HUES64 (cell line): ENCODE measurements at regions not wholly inside any gene's neighbourhood (a gene's known extent, or its start where the extent isn't known, plus 50 kb on each side); places are given as distances from the start of the nearest gene placed in this dataset.

ENCODE experiments used
- H3K27ac ChIP-seq: 2 replicates; pipeline ENCODE4 v1.7.0; 2013; ENCODE audit warnings: low read depth, low read length, inconsistent platforms
- H3K27me3 ChIP-seq: 2 replicates; pipeline ENCODE4 v1.6.1; 2013; ENCODE audit warnings: mild to moderate bottlenecking, low read length; ENCODE audit not compliant: insufficient read depth
- H3K36me3 ChIP-seq: 2 replicates; pipeline ENCODE4 v1.6.1; 2013; ENCODE audit warnings: mild to moderate bottlenecking, low read length; ENCODE audit not compliant: insufficient read depth
- H3K4me1 ChIP-seq: 2 replicates; pipeline ENCODE4 v1.6.1; 2013; ENCODE audit warnings: mild to moderate bottlenecking, low read length, moderate library complexity; ENCODE audit not compliant: insufficient read depth
- H3K4me3 ChIP-seq: 2 replicates; pipeline ENCODE4 v1.5.1; 2013; ENCODE audit warnings: mild to moderate bottlenecking, low read length, moderate library complexity
- H3K9ac ChIP-seq: 2 replicates; pipeline ENCODE4 v1.6.1; 2013; ENCODE audit warnings: mild to moderate bottlenecking, low read depth, low read length
- H3K9me3 ChIP-seq: 2 replicates; pipeline ENCODE4 v1.6.1; 2013; ENCODE audit warnings: low read depth, low read length; ENCODE audit not compliant: insufficient read depth
- WGBS: fragments of 150-250, 120-280 bp; methylation state at CpG from one replicate; pipeline ENCODE4 v1.1.7; 2013; ENCODE audit warnings: missing lambda C conversion rate; 5-methylcytosine and 5-hydroxymethylcytosine counted together

GRCh38 chr11:81655351-81655750 is 1078.3 kb downstream of the FAM181B start:
- Histone ChIP-seq H3K4me3 (no peak overlapping the region), H3K9me3 (no peaks in the 10 kb centered on the region), H3K27me3 (peaks cover 6% of the 10 kb centered on the region), H3K4me1 (no peaks in the 10 kb centered on the region), H3K9ac (no peak overlapping the region), H3K36me3 (no peaks in the 10 kb centered on the region), H3K27ac (no peak overlapping the region)

- Histone ChIP-seq H3K36me3 (no peaks in the 10 kb centered on the region), H3K9ac (no peak overlapping the region), H3K4me3 (peak overlapping the region; percentile 28; the same call in 1 of the 2 replicates), H3K27me3 (peaks cover 66% of the 10 kb centered on the region), H3K27ac (no peak overlapping the region), H3K9me3 (no peaks in the 10 kb centered on the region), H3K4me1 (peaks cover 16% of the 10 kb centered on the region)
- 12% methylated on average over 2 of the region's 3 CpGs for WGBS
Measured at GRCh38 chr11:81647374-81647773, 1086.3 kb downstream of the FAM181B start.

GRCh38 chr11:81644239-81644840 is 1089.3 kb downstream of the FAM181B start:
- H3K36me3 ChIP-seq: no peaks in the 10 kb centered on the region
- H3K9me3 ChIP-seq: 0 out of 2 replicates have a peak, but pooled peaks cover 2% of the 10 kb centered on the region
- no peak overlapping the region for H3K9ac ChIP-seq
- peaks cover 50% of the 10 kb centered on the region for H3K27me3 ChIP-seq
- H3K4me3 ChIP-seq: no peak overlapping the region
- no peak overlapping the region for H3K27ac ChIP-seq
- WGBS: no CpG with 5 or more reads among the region's 1 CpG
- peaks cover 16% of the 10 kb centered on the region for H3K4me1 ChIP-seq

DNA sequence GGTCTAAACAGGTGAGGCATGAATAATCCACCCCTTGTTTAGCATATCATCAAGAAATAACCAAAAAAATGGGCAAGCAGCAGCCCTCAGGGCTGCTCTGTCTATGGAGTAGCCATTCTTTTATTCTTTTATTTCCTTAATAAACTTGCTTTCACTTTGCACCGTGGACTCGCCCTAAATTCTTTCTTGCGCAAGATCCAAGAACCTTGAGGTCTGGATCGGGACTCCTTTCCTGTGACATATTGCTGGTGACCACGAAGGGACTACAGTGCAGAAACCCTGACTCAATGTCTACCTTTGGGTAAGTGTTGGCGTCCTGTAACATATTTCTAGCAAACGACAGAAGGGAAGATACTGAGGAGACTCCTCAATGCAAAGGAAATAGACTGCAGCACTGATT is 1099.2 kb downstream of the FAM181B start:
- H3K4me1 ChIP-seq: no peaks in the 10 kb centered on the region
- H3K9me3 ChIP-seq: 0 out of 2 replicates have a peak, but pooled peaks cover 10% of the 10 kb centered on the region
- H3K9ac ChIP-seq: no peak overlapping the region
- H3K27me3 ChIP-seq: peaks cover 40% of the 10 kb centered on the region
- H3K36me3 ChIP-seq: no peaks in the 10 kb centered on the region
- H3K4me3 ChIP-seq: no peak overlapping the region
- WGBS: 96% methylated on average over 7 of the region's 7 CpGs
- H3K27ac ChIP-seq: no peak overlapping the region

DNA sequence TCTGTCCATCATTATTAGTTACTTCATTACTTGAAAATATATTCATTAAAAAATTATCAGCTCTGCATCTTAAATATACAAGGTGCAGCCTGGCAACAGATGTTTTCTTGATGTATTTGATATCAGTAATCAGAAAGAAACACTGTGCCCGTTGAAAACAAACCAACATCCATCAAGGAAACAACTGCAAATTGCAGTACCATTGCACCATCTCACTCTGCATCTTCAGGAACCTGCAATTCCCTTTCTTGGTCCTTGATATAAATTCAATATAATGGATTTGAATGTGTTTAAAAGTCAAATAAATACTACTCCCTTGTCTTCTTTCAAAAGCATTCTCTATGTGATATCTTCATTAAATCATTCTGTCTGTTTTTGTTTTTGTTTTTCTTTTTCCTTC is 1131.2 kb downstream of the FAM181B start:
- no peak overlapping the region for H3K9ac ChIP-seq
- WGBS: 57% methylated on average over 1 of the region's 1 CpG
- no peaks in the 10 kb centered on the region for H3K4me1 ChIP-seq
- H3K27ac ChIP-seq: no peak overlapping the region
- no peaks in the 10 kb centered on the region for H3K36me3 ChIP-seq
- H3K9me3 ChIP-seq: no peaks in the 10 kb centered on the region
- no peak overlapping the region for H3K4me3 ChIP-seq
- no peaks in the 10 kb centered on the region for H3K27me3 ChIP-seq

DNA sequence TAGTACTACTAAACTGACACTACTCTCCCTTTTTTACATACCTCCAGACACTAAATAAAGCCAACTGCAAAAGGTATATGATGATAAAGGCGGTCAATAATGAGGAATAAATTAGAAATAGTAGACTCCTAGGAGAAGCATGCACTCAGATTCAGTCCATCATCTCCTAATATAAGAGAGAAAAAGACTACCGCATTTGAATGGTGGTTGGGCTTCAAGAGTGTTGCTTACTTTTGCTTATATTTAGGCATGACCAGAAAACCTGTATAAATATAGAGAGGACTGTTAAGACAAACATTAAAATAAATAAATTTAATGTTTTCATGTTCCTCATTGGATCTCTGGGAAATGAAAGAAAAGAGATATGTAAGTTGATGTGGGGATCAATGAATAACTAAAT is 1137.0 kb downstream of the FAM181B start:
- Histone ChIP-seq H3K4me1 (no peaks in the 10 kb centered on the region), H3K27me3 (no peaks in the 10 kb centered on the region), H3K27ac (no peak overlapping the region), H3K4me3 (no peak overlapping the region), H3K36me3 (no peaks in the 10 kb centered on the region), H3K9me3 (no peaks in the 10 kb centered on the region), H3K9ac (no peak overlapping the region)
- WGBS: no CpG with 5 or more reads among the region's 2 CpGs

DNA sequence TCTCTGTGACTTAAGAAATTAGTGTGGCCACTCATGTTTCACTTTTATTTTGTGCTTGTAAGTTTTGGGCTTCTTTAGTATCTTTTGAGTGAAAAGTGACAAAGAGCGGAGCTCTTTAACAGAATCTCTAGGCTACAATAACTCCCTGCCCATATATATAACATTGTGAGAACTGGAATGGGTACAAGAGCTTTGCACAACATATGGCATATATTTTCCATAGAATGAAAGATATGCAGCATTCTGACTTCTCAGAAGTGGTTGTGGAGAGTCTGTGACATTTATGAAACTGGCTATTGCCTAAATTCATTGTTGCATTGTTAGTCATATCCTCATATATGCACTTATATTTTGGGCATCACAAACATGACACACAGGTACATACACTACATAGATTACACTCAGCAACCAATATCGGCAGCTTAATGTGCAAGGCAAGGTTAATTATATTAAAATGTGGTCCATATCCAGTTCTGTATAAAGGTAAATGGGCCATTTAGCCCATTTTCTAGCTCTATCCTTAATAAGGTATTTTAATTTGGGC is 1148.2 kb downstream of the FAM181B start:
- no peaks in the 10 kb centered on the region for H3K36me3 ChIP-seq
- no peak overlapping the region for H3K9ac ChIP-seq
- no peak overlapping the region for H3K27ac ChIP-seq
- no peak overlapping the region for H3K4me3 ChIP-seq
- 100% methylated on average over 1 of the region's 2 CpGs for WGBS
- no peaks in the 10 kb centered on the region for H3K27me3 ChIP-seq
- no peaks in the 10 kb centered on the region for H3K4me1 ChIP-seq
- no peaks in the 10 kb centered on the region for H3K9me3 ChIP-seq

DNA sequence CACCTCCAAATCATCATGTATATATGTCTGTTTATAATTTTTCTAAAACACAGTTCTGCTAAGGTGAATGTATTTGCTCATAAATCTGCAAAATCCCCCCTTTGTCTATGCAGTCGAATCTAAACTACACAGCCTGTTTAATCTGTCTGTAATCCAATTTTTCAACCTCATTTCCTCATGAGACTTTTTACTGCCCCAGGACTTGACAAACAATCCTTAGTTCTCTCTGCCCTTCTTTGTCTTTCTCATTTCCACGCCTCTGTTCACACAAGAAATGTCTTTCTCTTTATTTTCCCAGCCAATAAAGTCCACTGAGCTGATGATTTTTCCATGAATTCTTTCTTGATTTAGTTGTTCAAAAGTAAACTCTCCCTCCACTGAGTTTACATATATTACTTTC is 1154.3 kb downstream of the FAM181B start:
- Histone ChIP-seq H3K27ac (no peak overlapping the region), H3K4me1 (no peaks in the 10 kb centered on the region), H3K9ac (no peak overlapping the region), H3K9me3 (no peaks in the 10 kb centered on the region), H3K36me3 (no peaks in the 10 kb centered on the region), H3K27me3 (no peaks in the 10 kb centered on the region), H3K4me3 (no peak overlapping the region)
- 89% methylated on average over 2 of the region's 2 CpGs for WGBS

- H3K4me3 ChIP-seq: no peak overlapping the region
- WGBS: 74% methylated on average over 3 of the region's 4 CpGs
- no peaks in the 10 kb centered on the region for H3K9me3 ChIP-seq
- no peaks in the 10 kb centered on the region for H3K36me3 ChIP-seq
- H3K27ac ChIP-seq: no peak overlapping the region
- no peaks in the 10 kb centered on the region for H3K27me3 ChIP-seq
- no peaks in the 10 kb centered on the region for H3K4me1 ChIP-seq
- H3K9ac ChIP-seq: no peak overlapping the region
Measured at GRCh38 chr11:81578571-81578970, 1155.1 kb downstream of the FAM181B start.

- H3K9me3 ChIP-seq: no peaks in the 10 kb centered on the region
- H3K9ac ChIP-seq: no peak overlapping the region
- no peaks in the 10 kb centered on the region for H3K4me1 ChIP-seq
- no peaks in the 10 kb centered on the region for H3K36me3 ChIP-seq
- 100% methylated on average over 1 of the region's 2 CpGs for WGBS
- H3K27me3 ChIP-seq: no peaks in the 10 kb centered on the region
- no peak overlapping the region for H3K4me3 ChIP-seq
- H3K27ac ChIP-seq: no peak overlapping the region
Measured at GRCh38 chr11:81574301-81574700, 1159.4 kb downstream of the FAM181B start.

- H3K9me3 ChIP-seq: no peaks in the 10 kb centered on the region
- H3K27ac ChIP-seq: no peak overlapping the region
- H3K27me3 ChIP-seq: no peaks in the 10 kb centered on the region
- no peak overlapping the region for H3K9ac ChIP-seq
- no peak overlapping the region for H3K4me3 ChIP-seq
- WGBS: 40% methylated on average over 1 of the region's 1 CpG
- no peaks in the 10 kb centered on the region for H3K4me1 ChIP-seq
- no peaks in the 10 kb centered on the region for H3K36me3 ChIP-seq
Measured at GRCh38 chr11:81573367-81573766, 1160.3 kb downstream of the FAM181B start.

DNA sequence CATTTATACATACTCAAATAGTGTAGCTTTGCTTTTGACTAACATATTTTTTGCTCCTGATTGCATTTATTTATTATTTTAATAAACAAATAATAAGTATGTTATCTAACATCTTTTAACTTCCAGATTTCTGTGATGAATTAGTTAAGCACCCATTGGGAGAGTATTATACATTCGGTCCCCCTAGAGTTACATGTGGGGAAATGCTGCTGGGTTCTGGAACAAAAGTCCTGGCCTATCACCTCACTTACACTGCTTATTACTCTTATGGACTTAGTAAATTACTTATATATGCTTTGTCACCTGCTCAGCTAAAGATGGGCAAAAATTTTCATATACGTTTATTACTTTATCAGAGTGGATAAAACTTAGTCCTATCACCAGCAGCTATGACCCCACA is 1163.0 kb downstream of the FAM181B start:
- Histone ChIP-seq H3K27ac (no peak overlapping the region), H3K4me3 (no peak overlapping the region), H3K9ac (no peak overlapping the region), H3K4me1 (no peaks in the 10 kb centered on the region), H3K36me3 (no peaks in the 10 kb centered on the region), H3K27me3 (no peaks in the 10 kb centered on the region), H3K9me3 (no peaks in the 10 kb centered on the region)
- 91% methylated on average over 1 of the region's 2 CpGs for WGBS
